GM12864 (cell line): ENCODE measurements at regions not wholly inside any gene's neighbourhood (a gene's known extent, or its start where the extent isn't known, plus 50 kb on each side); places are given as distances from the start of the nearest gene placed in this dataset.

Source experiments
- DNase-seq: peaks from one replicate; pipeline ENCODE4 v3.0.0-alpha.2; 2011; ENCODE audit warnings: low read depth
- H3K4me3 ChIP-seq: 2 replicates; pipeline ENCODE4 v1.5.1; 2011; ENCODE audit warnings: mild to moderate bottlenecking, low read depth, low read length, control low read depth
- TF ChIP-seq, protein P1 (sequence below): IDR thresholded peaks from 2 replicates; pipeline ENCODE4 v1.5.1; 2011; ENCODE audit warnings: low read depth, mild to moderate bottlenecking, moderate library complexity, low read length, control low read depth, inconsistent platforms; ENCODE audit errors: missing control alignments

DNA sequence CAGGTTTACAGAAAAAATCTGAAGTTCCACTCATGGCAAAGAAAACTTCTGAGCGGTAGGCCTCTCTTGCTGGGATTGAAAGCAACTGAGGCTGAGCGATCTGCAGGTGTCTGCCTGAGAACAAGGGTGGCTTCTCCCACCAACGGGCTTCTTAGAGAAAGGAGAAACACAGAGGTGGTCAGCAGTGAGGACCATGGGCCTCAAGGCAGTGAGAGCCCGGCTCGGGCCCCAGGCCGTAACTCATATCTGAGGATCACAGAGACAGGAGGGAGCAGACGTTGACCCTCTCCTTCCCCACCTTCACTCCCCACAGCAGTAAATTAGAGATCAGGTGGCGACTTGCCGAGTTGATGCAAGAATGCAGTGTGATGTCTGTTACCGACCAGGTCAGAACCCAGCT lies 50.9 kb upstream of the RTL6 start:
- no peak for DNase-seq
- TF ChIP-seq, protein P1, sequence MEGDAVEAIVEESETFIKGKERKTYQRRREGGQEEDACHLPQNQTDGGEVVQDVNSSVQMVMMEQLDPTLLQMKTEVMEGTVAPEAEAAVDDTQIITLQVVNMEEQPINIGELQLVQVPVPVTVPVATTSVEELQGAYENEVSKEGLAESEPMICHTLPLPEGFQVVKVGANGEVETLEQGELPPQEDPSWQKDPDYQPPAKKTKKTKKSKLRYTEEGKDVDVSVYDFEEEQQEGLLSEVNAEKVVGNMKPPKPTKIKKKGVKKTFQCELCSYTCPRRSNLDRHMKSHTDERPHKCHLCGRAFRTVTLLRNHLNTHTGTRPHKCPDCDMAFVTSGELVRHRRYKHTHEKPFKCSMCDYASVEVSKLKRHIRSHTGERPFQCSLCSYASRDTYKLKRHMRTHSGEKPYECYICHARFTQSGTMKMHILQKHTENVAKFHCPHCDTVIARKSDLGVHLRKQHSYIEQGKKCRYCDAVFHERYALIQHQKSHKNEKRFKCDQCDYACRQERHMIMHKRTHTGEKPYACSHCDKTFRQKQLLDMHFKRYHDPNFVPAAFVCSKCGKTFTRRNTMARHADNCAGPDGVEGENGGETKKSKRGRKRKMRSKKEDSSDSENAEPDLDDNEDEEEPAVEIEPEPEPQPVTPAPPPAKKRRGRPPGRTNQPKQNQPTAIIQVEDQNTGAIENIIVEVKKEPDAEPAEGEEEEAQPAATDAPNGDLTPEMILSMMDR: no peak
- H3K4me3 ChIP-seq: no peak overlapping the region
